Uterus (tissue), 2 donors: ENCODE measurements at regions not wholly inside any gene's neighbourhood (a gene's known extent, or its start where the extent isn't known, plus 50 kb on each side); places are given as distances from the start of the nearest gene placed in this dataset.

ENCODE experiments used
- CTCF ChIP-seq, 4 experiments: fragments of 200-600 bp in 2 of 4; fragments of 450-650 bp in 2 of 4; sonication (generic) in 2 of 4; IDR thresholded peaks; one replicate each; pipeline ENCODE4 v1.5.1; 2016 to 2019; ENCODE audit warnings: antibody characterized with exemption in 4 of 4, mild to moderate bottlenecking in 2 of 4, moderate library complexity in 1 of 4
- POLR2A ChIP-seq, 2 donors: fragments of 450-650 bp; IDR thresholded peaks; one replicate each; pipeline ENCODE4 v1.6.1; 2016; ENCODE audit warnings: antibody characterized with exemption in 2 of 2, mild to moderate bottlenecking in 1 of 2, moderate library complexity in 1 of 2

- no peak for TF ChIP-seq POLR2A (IDR thresholded peaks at IDR 0.05)
- no peak for TF ChIP-seq CTCF (IDR thresholded peaks at IDR 0.05)
These were observed 1879.4 kb upstream of the PIK3C3 start for GRCh38 chr18:40075616-40076015.
